Inflammatory macrophage treated with lipopolysaccharide for 1 hour (primary cell): ENCODE measurements at regions not wholly inside any gene's neighbourhood (a gene's known extent, or its start where the extent isn't known, plus 50 kb on each side); places are given as distances from the start of the nearest gene placed in this dataset.
"Not testable (repeated sequence)": the region's sequence is repeated elsewhere in the genome, so short reads cannot be mapped to it uniquely, and the experiment has no call there.

Experiments
- DNase-seq, 2 donors: peaks; one replicate each; pipeline ENCODE4 v3.0.0-alpha.2; 2020 to 2022

DNA sequence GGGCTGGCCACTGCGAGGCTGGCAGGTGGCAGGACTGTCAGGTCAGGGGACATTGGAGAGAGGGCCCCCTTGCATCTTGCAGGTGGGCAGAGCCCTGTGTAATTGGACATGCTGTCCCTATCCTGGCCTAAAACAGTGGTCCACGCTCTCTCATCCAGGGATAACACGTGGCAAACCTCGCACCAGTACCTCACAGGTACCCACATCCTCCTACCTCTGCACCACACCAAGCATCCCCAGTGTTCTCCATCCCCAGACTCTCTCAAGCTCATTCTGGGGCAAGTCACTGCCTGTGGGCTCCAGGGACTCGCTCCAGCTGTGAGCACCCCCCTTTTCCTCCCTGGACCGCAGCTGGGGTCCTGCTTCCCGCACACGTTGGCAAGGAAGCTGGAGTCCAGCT, 212.3 kb upstream of the LRRC61 start:
- DNase-seq = not testable (repeated sequence)

DNA sequence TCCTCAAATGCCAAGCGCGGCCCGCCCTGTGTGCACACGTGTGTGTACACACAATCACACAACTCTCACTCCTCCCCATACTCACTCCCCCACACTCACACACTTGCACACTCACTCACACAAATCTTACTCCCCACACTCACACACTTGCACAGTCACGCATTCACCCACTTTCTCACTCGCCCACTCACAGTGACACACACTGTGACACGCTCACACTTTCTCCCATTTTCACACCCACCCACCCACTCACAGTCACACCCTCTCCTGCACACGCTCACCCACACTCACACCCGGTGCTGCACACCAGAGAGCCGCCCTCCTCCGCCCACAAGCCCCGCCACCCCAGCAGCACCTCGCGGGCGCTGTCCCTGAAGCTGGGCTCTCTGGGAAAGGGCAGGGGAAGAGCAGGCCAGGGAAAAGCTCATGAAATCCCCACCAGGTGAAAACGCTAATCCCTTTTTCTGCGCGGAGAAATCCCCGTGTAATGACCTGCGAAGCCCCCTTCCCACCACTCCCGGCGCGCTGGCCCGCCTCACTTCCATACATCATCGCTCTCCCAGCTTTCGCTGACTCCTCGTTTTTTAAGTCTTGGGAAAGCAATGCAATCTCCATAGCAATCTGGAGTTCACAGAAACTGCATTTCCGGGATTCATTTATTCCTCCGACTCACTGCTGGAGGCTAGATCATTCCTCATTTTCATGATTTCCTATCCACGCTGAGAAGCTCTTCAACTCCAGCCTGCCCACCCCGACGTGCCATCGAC, 211.6 kb upstream of the LRRC61 start:
- DNase-seq = not testable (repeated sequence)

DNA sequence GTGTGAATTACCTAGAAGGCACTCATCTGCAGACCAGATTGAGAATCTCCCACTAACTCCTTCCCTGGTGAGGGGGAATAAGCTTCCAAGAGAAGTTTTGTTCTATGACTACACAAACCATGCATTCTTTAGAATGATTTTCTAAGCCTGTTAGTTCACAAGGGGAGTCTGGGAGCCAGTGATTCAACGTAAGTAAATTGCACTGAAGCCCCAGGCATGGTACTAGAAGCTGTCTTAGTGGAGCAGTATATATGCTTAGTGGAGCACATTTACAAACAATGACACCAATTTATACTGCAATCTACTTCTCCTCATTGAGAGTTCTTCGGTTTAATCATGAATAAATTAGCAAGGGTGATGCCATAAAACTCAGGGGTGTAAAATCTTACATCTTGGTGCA, 209.9 kb upstream of the LRRC61 start:
- DNase-seq = not testable (repeated sequence)

DNA sequence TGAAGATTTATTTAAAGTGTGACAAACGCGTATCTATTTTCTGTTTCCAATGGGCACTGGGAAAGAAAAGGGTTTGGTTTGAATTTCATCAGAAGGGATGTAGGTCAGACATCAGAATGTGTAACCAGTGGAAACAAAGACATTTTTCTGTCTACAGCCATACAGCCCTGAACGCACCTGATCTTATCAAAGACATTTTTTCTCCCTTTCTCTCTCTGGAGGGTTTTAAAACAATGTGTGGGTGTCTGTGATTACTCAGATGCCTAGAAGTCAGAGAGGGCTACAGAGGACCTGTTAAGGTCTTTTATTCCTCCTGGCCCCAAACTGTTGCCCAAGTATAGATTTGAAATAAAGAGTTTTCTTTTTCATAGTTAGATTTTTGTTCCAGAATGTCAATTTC, 208.6 kb upstream of the LRRC61 start:
- not testable (repeated sequence) for DNase-seq

DNA sequence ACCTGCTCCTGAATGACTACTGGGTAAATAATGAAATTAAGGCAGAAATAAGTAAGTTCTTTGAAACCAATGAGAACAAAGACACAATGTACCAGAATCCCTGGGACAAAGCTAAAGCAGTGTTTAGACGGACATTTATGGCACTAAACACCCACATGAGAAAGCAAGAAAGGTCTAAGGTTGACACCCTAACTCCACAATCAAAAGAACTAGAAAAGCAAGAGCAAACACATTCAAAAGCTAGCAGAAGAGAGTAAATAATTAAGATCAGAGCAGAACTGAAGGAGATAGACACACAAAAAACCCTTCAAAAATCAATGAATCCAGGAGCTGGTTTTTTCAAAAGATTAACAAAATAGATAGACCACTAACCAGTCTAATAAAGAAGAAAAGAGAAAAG, 203.2 kb upstream of the LRRC61 start:
- DNase-seq = not testable (repeated sequence)

DNA sequence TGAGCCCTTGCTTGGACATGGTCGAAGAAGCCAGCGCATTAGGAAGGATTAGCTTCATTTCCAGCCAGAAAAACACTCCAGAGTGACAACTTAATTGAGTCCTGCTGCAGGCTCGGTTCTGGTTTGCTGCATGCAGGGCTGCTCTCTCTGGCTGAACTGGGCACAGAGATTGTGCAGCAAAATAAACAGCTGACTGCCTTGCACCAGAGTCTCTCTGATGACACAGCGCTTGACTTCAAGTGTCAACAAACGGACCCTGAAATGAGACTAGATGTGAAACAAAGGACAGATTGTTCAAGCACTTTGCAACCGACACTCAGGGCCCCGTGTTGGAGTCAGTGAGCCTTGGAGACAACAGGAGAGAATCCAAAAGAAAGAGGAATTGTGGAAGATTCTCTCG, 197.3 kb upstream of the LRRC61 start:
- not testable (repeated sequence) for DNase-seq

DNA sequence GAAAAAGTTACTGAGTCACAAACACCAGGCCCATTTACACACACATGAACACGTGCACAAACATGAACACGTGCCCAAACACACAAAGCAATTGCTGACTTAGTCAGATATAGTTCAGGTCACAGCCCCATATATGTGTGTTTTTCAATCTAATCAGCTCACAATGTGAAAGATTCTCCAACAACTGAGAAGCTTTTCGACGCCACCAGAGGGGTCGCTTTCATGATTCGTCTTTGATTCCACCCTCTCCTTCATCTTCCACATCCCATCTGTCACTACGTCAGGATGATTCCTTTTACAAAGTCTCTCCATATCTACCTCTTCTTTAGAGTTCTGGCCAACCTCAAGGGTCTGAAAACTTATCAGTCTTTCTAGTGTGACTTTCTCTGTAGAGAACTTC, 188.7 kb upstream of the LRRC61 start:
- not testable (repeated sequence) for DNase-seq

DNA sequence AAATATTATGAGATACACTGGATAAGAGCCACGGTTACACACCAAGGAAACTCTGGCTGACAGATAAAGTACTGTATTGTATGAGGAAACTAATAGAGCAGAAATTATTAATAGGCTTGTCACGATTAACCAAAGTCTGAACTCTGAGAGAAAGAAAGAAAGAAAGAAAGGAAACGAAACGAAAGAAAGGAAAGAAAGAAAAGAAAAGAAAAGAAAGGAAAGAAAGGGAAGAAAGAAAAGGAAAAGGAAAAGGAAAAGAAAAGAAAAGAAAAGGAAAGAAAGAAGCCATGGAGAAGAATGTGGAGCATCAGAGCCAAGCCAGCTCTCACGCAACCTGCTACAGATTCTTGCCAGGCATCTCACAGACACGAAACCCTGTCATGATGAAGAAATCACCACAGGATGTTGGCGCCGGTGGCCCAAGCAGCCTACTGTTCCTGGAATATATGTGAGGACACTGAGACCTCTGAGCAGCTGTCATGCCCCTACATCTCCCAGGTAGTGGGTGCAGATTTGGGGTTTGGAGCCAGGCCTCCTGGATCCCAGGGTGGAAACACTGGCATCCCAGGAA, 187.4 kb upstream of the LRRC61 start:
- DNase-seq = not testable (repeated sequence)

DNA sequence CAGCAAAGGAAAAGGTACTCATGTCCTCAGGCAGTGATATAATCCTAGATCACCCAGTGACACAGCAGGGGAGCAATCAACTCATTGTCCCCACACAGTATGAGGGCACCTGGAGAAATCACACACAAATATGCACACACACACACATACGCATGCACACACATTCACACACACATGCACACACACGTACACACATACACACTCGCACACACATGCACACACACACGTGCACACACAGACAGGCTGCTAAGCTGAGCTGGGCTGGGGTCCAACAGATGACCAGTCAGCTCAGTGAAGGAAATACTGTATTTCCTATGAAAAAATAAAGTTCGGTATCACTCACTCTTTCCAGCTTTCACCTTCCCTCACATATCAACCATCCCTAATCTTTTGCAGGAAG, 183.3 kb upstream of the LRRC61 start:
- DNase-seq = not testable (repeated sequence)

DNA sequence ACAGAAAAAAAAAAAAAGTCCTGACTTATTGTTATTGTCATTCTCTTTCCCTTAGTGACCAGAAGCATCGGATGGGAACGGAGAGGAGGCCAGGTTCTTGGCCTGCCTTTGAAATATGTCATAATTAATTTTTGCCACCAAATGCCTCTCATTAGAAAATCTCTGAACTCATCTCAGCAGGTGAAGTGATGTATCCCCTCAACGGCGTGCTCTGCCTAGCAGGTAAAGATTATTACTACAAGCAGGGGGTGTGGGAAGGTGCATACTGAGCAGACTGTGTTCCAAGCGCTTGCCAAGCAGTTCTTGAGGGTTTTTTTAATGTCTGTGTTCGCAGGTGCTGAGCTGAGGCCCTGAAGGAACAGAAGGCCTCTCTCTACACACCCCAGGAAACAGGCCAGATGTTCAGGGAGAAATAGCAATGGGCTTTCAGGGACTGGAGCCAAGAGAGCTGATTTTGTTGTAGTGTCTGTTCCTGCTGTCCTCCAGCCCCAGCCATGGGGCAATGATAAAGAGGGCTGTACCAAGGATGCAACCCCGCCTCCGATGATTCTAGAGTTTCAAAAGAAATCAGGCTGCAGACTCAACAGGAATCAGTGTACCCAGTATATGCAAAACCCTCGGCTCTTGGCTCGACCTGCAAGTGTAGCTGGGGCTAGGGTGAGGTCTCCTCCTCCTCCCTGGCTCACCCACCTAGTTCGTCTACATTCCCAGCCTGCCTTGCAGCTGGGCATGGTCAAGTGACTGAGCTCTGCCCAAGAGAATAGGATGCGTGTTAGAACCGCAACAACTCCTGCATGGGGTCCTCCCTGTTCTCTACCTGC, 181.4 kb upstream of the LRRC61 start:
- DNase-seq = not testable (repeated sequence)

DNA sequence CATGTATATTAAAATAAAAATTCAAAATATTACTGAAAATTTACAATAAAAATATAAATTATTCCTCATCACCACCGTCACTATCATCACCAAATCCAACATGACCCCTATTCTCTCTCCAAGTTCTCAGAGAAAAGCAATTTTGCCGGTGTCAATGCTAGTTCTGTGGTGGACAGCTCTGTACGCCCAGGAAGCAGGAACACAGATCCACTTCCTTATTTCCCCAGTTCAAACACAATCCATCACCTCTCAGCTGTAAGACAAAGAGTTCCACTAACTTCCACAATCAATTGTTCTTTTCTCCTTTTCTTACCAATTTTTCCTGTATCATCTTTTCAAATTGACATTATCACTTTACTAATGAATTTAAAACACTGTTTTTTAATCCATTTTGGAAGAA, 177.0 kb upstream of the LRRC61 start:
- not testable (repeated sequence) for DNase-seq

DNA sequence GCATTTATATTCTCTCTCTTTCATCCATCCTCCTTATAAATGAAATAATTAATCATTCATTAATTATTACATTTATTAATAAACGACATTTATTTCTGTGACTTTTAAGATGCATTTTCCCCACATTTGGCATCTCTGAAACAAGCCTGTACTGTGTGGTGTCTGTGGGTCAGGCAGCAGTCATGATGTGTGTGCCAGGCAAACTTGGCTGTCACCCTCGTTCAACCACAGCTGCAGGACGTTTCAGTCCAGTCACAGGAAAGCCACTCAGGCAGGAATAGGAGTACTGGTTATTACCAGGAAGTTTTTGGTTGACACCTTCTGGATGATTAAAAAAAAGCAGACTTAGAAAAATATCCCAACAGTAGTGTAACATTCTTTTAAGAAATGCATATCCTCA, 175.6 kb upstream of the LRRC61 start:
- DNase-seq = not testable (repeated sequence)

DNA sequence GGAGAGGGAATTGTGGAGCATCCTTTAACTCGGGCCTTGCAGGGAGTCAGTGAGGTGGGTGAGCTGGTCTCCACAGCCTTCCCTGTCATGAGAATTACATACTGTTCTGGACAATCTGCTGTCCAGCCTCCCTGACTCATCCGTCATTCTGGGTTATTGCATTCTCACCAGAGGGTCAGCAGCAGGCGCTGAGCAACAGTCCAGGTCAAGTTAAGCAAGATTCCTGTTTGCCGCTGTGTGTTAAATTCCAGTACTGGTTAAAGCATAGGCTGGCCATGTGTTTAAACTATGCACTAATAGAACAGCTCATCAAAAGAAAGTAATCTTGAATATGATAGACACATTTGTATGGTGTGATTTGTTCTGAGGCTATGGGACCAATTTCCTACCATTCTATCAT, 167.1 kb upstream of the LRRC61 start:
- DNase-seq = not testable (repeated sequence)

DNA sequence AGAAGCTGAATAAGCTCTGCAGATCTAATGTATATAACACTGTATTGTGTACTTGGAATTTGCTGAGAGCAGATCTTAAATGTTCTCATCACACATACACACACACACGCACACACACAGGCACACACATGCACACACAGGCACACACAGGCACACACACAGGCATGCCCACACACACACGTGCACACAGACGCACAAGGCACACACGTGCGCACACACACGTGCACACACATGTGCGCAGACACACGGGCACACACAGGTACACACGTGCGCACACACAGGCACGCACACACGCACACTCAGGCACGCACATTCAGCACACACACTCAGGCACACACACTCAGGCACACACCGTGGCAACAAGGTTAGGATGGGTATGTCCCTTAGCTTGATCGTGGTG, 164.5 kb upstream of the LRRC61 start:
- DNase-seq = not testable (repeated sequence)

DNA sequence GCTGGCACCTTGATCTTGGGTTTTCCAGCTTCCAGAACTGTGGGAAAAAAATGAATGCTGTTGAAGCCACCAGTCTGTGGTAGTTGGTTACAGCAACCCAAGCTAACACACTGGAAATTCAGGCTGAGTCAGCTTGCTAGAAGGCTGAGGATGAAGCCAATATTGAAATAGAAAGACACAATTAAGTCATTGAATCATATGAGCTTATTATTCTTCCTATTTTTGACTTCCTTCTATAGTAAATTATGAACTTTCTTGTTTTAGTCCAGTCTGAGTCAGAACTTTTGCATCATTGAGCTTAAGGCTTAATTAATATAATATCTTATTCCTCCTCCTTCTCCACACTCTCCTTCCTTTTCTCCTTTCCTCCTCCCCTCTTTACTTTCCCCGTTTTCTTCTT, 153.6 kb upstream of the LRRC61 start:
- peak; percentile 61 to 87 for DNase-seq

DNA sequence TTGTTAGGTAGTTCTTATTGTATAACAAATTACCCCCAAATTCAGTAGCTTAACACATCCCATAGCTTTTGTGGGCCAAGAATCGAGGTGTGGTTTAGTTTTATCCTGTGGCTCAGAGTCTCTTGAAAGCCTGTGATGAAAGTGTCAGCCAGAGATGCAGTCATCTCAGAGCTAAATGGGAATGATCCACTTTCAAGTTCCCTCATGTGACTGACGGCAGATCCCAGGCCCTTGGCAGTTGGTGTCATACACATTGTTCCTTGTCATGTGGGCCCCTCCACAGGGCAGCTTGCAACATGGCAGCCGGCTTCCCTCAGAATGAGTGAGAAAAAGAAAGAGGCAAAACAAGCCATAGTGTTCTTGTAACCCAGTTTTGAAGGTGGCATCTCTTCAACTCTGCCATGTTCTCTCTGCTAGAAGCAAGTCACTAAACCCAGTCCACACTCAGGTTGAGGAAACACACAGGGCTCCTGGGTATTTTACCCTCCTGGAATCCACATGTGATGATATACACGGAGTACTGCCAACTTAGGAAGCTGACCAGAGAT, 153.1 kb upstream of the LRRC61 start:
- peak; percentile 49 to 52 for DNase-seq

DNA sequence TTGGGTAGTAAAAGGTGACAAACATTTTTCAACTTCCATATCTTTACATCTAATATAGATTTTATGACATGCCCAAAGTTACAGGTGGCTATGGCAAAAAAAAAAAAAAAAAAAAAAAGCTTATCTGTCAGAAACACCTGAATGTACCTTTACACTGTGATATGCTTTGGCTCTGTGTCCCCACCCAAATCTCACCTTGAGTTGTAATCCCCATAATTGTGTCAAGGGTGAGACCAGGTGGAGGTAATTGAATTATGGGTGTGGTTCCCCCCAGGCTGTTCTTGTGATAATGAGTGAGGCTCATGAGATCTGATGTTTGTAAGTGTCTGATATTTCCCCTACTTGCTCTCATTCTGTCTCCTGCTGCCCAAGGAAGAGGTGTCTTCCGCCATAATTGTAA, 139.6 kb upstream of the LRRC61 start:
- DNase-seq = not testable (repeated sequence)

DNA sequence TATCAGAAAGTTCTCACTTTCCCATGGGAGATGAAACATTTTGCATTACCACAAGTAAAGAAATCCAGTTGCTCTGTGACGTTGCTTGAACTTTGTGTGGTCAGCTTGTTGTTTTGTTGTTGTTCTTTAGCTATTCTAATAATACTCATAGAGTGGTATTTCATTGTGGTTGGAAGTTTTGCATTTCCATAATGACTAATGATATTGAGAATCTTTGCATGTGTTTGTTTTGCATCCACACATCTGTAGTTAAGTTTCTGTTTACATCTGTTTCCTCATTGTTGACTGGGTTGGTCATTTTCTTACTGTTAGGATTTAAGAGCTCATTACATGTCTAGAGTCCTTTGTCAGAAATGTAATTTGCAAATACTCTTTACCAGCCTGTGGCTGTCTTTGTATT, 133.2 kb upstream of the LRRC61 start:
- DNase-seq = peak in 1 of 2 donors; percentile 18

DNA sequence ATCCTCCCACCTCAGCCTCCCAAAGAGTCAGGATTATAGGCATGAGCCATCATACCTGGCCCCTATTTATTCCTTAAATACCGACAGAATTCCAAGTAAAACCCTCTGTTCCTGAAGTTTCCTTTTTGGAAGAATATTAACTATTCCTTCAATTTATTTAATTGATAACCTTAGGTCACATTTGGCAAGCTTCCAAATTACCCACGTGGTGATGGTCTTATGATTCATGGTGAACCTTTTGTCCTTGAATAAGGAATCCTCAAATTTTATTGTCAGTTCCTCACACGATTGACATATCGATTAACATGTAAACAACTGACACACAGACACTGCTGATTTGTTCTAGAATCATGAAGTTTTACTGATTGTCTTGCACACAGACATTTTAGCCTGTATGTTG, 130.6 kb upstream of the LRRC61 start:
- not testable (repeated sequence) for DNase-seq

DNA sequence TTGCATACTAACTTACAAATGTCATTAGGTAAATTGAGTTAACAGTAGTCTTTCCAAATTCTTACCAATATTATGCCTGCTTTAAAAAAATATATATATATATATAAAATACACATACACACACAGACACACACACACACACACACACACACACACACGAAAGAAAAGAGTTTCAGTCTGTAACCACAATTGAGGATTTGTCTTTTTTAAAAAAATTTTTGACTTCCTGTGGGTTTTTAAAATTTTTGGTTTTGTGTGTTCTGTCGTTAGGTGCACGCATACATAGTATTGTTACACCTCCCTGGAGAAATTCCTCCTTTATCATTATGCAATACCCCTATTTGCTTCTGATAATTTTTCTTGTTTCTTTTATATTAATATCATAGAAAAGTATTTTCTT, 129.3 kb upstream of the LRRC61 start:
- not testable (repeated sequence) for DNase-seq
